DMS 273 (cell line): ENCODE measurements at regions not wholly inside any gene's neighbourhood (a gene's known extent, or its start where the extent isn't known, plus 50 kb on each side); places are given as distances from the start of the nearest gene placed in this dataset.
A peak's percentile ranks its signal among the peaks of the same experiment; 100 is the strongest.
"Not testable (repeated sequence)": the region's sequence is repeated elsewhere in the genome, so short reads cannot be mapped to it uniquely, and the experiment has no call there.

ENCODE experiments used
- DNase-seq: peaks from one replicate; lab custom pipeline; 2025; ENCODE audit not compliant: unreplicated experiment; lab: John Stamatoyannopoulos, UW

DNA sequence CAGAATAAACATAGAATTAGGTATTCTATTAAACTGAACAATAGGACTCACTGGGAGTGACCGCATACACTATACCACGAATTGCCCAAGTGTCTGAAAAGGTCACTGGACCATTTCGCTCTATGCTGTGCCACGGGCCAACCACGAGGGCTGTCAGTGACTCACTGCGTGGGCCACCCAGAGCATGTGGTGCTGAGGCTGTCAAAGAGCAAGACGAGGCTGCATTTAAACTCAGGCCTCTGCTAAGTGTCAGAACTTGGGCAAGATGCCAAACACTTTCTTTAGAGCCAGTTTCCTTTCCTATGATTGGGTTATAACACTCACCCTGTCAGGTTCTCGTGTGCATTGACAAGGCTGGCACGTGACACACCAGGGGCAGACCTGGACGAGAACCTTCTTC, 97.5 kb downstream of the SH3YL1 start:
- peak; percentile 18 for DNase-seq

- DNase-seq = no peak
Observed at GRCh38 chr2:165530-165929, 98.3 kb downstream of the SH3YL1 start.

- no peak for DNase-seq
Observed at GRCh38 chr2:162473-163382, 101.1 kb downstream of the SH3YL1 start.

DNA sequence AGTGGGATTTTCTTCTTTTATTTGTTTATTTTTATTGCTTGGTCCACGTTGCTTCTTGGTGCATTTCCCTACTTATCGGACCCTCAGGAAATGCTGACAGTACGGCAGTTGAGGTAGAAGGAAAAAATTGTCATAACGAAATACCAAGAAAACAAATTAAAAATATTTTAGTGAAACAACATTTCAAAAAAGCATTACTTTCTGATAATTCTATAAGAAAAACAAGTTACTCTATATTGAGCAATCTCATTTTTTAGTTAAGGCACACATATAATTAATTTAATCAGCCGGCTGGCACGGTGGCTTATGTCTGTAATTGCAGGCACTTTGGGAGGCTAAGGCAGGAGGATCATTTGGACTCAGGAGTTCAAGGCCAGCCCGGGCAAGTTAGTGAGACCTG, 102.1 kb downstream of the SH3YL1 start:
- DNase-seq = no peak

DNA sequence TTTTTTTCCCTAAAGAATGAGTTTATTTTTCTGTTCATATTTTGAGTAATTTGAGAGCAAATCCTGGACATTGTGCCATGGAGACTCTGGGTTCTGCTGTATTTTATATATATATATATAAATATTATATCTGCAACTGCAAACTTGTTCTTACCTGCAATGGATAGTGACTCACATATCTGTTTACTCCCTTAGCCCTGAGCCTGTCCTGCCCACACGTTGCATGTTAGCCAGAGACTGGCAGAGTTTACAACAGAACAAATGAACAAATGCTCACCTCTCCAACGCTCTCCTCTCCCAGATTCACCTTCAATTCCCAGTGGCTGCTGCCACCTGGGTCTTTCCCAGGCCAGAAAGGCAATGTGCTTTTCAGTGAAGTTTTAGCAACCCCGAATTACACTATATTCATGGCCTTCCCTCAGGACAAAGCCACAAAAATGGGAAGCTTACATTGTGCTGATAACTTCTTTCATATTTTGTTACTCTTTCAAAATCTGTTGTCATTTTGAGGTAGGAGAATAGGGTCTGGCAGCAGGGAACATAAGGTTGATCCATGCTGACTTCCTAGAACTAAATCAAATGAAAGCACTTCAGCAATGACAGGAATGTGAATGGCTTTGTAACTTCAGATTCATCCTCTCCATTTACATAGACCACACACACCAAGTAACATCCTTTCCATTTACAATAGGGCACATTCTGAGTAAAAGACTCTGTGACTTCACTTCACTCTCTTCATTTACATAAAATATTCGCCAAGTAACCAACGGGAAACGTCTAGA, 105.4 kb upstream of the FAM110C start:
- no peak for DNase-seq

GRCh38 chr2:145407-145806, 99.1 kb upstream of the FAM110C start:
- DNase-seq = no peak

DNA sequence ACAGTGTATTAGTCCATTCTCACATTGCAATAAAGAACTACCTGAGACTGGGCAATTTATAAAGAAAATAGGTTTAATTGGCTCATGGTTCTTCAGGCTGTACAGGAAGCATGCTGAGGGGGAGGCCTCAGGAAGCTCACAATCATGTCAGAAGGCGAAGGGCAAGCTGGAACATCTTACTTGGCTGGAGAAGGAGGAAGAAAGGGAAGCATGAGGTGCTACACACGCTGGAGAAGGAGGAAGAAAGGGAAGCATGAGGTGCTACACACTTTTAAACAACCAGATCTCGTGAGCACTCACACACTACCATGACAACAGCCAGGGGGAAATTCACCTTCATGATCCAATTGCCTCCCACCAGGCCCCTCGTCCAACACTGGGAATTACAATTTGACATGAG, 95.3 kb upstream of the FAM110C start:
- no peak for DNase-seq

GRCh38 chr2:136666-137065, 90.4 kb upstream of the FAM110C start:
- DNase-seq = no peak

DNA sequence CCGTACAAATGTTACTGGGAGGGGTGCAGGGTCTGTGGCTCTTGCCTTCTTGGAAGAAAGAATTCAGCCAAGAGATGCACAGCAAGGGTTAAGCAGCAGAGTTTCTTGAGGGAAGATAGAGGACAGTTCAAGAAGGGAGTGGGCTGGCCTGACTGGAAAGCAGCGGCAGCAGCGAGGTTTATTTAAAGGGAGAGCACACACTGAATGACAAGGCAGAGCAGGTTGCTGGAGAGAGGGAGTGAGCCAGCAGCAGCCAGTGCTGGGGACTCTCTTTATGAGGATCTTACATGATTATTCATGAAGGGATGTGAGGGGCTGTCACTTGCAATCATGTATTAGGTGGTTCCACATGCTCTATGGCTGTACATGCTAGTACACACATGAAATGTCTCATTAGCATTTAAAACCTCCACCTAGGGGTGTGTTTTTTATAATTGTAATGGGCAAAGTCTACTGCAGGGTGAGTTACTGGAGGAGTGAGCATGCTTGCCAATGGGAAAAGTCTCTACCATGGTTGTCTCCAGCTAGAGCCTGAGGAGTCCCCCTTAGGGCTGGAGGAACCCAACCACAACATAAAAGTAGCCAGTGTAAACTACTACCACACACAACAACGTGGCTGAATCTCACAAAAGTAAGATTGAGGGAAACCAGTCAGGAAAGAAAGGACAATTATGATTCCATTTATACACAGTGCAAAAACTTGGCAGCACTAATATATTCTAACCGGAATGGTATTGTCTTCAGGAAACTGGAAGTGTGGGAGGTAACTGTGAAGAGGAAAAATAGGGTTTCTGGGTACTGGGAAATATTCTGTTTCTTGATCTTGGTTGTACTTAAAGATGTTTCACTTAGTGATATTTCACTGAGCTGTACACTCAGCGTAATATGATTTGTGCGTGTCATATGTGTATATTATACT, 87.6 kb upstream of the FAM110C start:
- no peak for DNase-seq

GRCh38 chr2:126769-127168, 80.5 kb upstream of the FAM110C start:
- DNase-seq = not testable (repeated sequence)

- DNase-seq = no peak
Observed at GRCh38 chr2:124241-124880, 78.1 kb upstream of the FAM110C start.

GRCh38 chr2:116953-117352, 70.6 kb upstream of the FAM110C start:
- DNase-seq = no peak

- DNase-seq = no peak
Observed at GRCh38 chr2:115303-115702, 69.0 kb upstream of the FAM110C start.

DNA sequence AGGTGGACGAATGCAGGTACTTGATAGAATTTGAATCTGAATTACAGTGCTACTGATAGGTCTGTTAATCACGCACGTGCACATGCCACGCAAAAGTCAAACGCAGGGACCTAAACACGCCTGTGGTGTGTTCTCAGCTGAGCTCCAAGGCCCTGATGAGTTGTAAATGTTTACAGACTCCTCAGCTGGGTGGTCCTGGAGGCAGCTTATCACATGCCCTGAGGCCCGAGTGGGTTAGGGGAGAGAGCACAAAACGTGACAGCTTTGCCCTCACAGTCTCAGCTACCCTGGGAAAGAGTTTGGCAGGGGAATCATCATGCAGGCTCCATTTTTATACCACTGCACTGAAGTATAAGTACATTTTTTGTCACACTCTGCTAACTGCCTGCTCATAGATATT, 68.3 kb upstream of the FAM110C start:
- DNase-seq = no peak

- no peak for DNase-seq
Observed at GRCh38 chr2:109998-110397, 63.7 kb upstream of the FAM110C start.

DNA sequence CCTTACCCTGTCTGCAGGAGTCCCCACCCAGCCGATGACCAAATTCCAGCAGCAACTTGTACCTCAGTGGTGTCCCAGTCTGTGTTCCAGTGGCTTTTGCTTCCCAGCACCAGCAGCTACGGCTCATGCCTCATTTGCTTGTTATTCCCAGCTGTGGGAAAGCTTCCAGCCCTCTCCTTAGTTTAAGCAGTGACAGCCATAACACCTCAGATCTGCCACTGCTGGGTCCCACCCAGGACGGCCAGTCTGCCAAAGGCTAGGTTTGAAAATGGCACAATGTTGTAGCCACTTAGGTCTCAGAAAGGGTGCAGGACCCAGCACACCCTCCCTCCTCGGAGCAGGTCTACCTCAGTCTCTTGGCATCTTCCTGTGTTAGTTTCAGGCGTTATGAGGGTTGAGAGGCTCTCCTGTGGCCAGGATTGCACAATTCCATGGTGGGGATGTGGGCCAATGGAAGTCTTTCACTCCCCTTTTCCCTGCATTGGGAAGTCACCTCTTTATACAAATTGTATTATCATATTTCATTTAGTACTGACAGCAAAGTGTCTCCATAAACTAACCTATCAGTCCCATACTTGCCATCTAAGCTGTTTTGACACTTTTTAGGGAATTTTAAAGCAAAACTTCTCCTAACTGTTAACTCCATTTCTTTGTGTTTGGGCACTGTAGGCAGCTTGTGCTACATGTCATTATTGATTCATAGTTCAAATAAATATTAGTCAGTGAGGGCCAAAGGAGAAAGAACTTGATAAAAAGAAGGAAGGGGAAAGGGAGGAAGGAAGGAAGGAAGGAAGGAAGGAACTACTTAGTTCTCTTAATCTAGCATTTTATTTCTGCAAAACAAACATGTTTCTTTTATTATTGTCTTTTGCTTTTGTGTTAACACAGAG, 62.9 kb upstream of the FAM110C start:
- DNase-seq = no peak

GRCh38 chr2:101016-101415, 54.7 kb upstream of the FAM110C start:
- DNase-seq = no peak
